IPS DF 4.7 (cell line): ENCODE measurements at regions not wholly inside any gene's neighbourhood (a gene's known extent, or its start where the extent isn't known, plus 50 kb on each side); places are given as distances from the start of the nearest gene placed in this dataset.

Source experiments
- DNase-seq: peaks from one replicate; pipeline ENCODE4 v3.0.0-alpha.2; 2013; ENCODE audit warnings: low spot score; ENCODE audit errors: extremely low read depth

GRCh38 chr2:220676695-220677094 lies 895.4 kb downstream of the EPHA4 start:
- no peak for DNase-seq

GRCh38 chr2:220678943-220679342 lies 893.2 kb downstream of the EPHA4 start:
- DNase-seq, result no peak

- DNase-seq, result no peak
Observed at GRCh38 chr2:220682616-220683015, 889.5 kb downstream of the EPHA4 start.

- no peak for DNase-seq
Observed at GRCh38 chr2:220684099-220684498, 888.0 kb downstream of the EPHA4 start.

GRCh38 chr2:220687231-220687843 lies 884.8 kb downstream of the EPHA4 start:
- DNase-seq, result peak; percentile 44

GRCh38 chr2:220695397-220696279 lies 876.5 kb downstream of the EPHA4 start:
- DNase-seq, result no peak

- DNase-seq, result no peak
Observed at GRCh38 chr2:220696280-220696669, 875.8 kb downstream of the EPHA4 start.

- DNase-seq, result no peak
Observed at GRCh38 chr2:220697011-220697410, 875.1 kb downstream of the EPHA4 start.

GRCh38 chr2:220701115-220701514 lies 871.0 kb downstream of the EPHA4 start:
- DNase-seq, result no peak

- no peak for DNase-seq
Observed at GRCh38 chr2:220703279-220703678, 868.8 kb downstream of the EPHA4 start.

- no peak for DNase-seq
Observed at GRCh38 chr2:220704081-220704480, 868.0 kb downstream of the EPHA4 start.

- no peak for DNase-seq
Observed at GRCh38 chr2:220704810-220705209, 867.3 kb downstream of the EPHA4 start.

GRCh38 chr2:220705678-220706077 lies 866.4 kb downstream of the EPHA4 start:
- DNase-seq, result no peak

- DNase-seq, result no peak
Observed at GRCh38 chr2:220707261-220707660, 864.8 kb downstream of the EPHA4 start.

- DNase-seq, result no peak
Observed at GRCh38 chr2:220708366-220708765, 863.7 kb downstream of the EPHA4 start.

- no peak for DNase-seq
Observed at GRCh38 chr2:220717283-220717682, 854.8 kb downstream of the EPHA4 start.

GRCh38 chr2:220736778-220737177 lies 835.3 kb downstream of the EPHA4 start:
- DNase-seq, result no peak

- no peak for DNase-seq
Observed at GRCh38 chr2:220743203-220743602, 828.9 kb downstream of the EPHA4 start.

- no peak for DNase-seq
Observed at GRCh38 chr2:220744861-220745260, 827.2 kb downstream of the EPHA4 start.

- no peak for DNase-seq
Observed at GRCh38 chr2:220745682-220746081, 826.4 kb downstream of the EPHA4 start.

- no peak for DNase-seq
Observed at GRCh38 chr2:220747736-220748135, 824.4 kb downstream of the EPHA4 start.

- DNase-seq, result no peak
Observed at GRCh38 chr2:220748875-220749479, 823.1 kb downstream of the EPHA4 start.
